Astrocyte (in vitro differentiated cells and primary cell): ENCODE measurements at regions not wholly inside any gene's neighbourhood (a gene's known extent, or its start where the extent isn't known, plus 50 kb on each side); places are given as distances from the start of the nearest gene placed in this dataset.
A peak's percentile ranks its signal among the peaks of the same experiment; 100 is the strongest.

Experiments
- DNase-seq: peaks from one replicate; pipeline ENCODE4 v3.0.0-alpha.2; 2010; ENCODE audit warnings: low read depth
- FAIRE-seq: peaks from 2 replicates; lab custom pipeline; 2011; peaks lifted over from hg19 to GRCh38; lab: Jason Lieb, UNC
- H2AFZ ChIP-seq: 2 replicates; pipeline ENCODE4 v1.6.0; 2012; ENCODE audit warnings: low read depth, low read length, inconsistent platforms
- H3K27ac ChIP-seq: 2 replicates; pipeline ENCODE4 v1.5.1; 2011; ENCODE audit warnings: low read depth, low read length, inconsistent platforms
- H3K27me3 ChIP-seq: 2 replicates; pipeline ENCODE4 v1.6.0; 2011; ENCODE audit warnings: low read length, inconsistent platforms; ENCODE audit not compliant: insufficient read depth
- H3K36me3 ChIP-seq: 2 replicates; pipeline ENCODE4 v1.5.1; 2011; ENCODE audit warnings: low read length, inconsistent platforms; ENCODE audit not compliant: insufficient read depth
- H3K4me1 ChIP-seq: 2 replicates; pipeline ENCODE4 v1.5.1; 2011; ENCODE audit warnings: low read length, inconsistent platforms; ENCODE audit not compliant: insufficient read depth
- H3K4me2 ChIP-seq: 2 replicates; pipeline ENCODE4 v1.6.0; 2012; ENCODE audit warnings: low read length, inconsistent platforms
- H3K4me3 ChIP-seq: 2 replicates; pipeline ENCODE4 v1.5.1; 2011; ENCODE audit warnings: low read depth, mild to moderate bottlenecking, low read length, inconsistent platforms; ENCODE audit not compliant: insufficient read depth
- H3K79me2 ChIP-seq: 2 replicates; pipeline ENCODE4 v1.6.0; 2012; ENCODE audit warnings: mild to moderate bottlenecking, low read length, inconsistent platforms; ENCODE audit not compliant: insufficient read depth
- H3K9ac ChIP-seq: 2 replicates; pipeline ENCODE4 v1.6.0; 2012; ENCODE audit warnings: mild to moderate bottlenecking, low read length, inconsistent platforms
- H3K9me3 ChIP-seq: 2 replicates; pipeline ENCODE4 v1.5.1; 2012; ENCODE audit warnings: low read depth, mild to moderate bottlenecking, low read length, inconsistent platforms; ENCODE audit not compliant: insufficient read depth
- H4K20me1 ChIP-seq: 2 replicates; pipeline ENCODE4 v1.6.0; 2012; ENCODE audit warnings: low read length, inconsistent platforms; ENCODE audit not compliant: insufficient read depth
- H3K27ac Mint-ChIP-seq: one replicate; pipeline ENCODE4 v1.8.0; 2021; ENCODE audit warnings: mild to moderate bottlenecking, mixed read lengths; ENCODE audit not compliant: unreplicated experiment
- H3K27me3 Mint-ChIP-seq: one replicate; pipeline ENCODE4 v1.8.0; 2021; ENCODE audit warnings: low read depth, mixed read lengths; ENCODE audit not compliant: unreplicated experiment
- H3K36me3 Mint-ChIP-seq: one replicate; pipeline ENCODE4 v1.8.0; 2021; ENCODE audit warnings: low read depth, mixed read lengths; ENCODE audit not compliant: unreplicated experiment
- H3K4me1 Mint-ChIP-seq: one replicate; pipeline ENCODE4 v1.8.0; 2021; ENCODE audit warnings: low read depth, mixed read lengths; ENCODE audit not compliant: unreplicated experiment
- H3K4me3 Mint-ChIP-seq: one replicate; pipeline ENCODE4 v1.8.0; 2021; ENCODE audit warnings: mild to moderate bottlenecking, moderate library complexity, mixed read lengths; ENCODE audit not compliant: unreplicated experiment
- H3K9me3 Mint-ChIP-seq: one replicate; pipeline ENCODE4 v1.8.0; 2021; ENCODE audit warnings: mild to moderate bottlenecking, mixed read lengths; ENCODE audit not compliant: unreplicated experiment
- EZH2 ChIP-seq: IDR thresholded peaks from 2 replicates; pipeline ENCODE4 v1.6.1; 2012; ENCODE audit warnings: mild to moderate bottlenecking, low read length, inconsistent platforms; ENCODE audit not compliant: insufficient read depth
- TF ChIP-seq, protein P1 (sequence below): IDR thresholded peaks from 2 replicates; pipeline ENCODE4 v1.5.1; 2011; ENCODE audit warnings: low read depth, mild to moderate bottlenecking, inconsistent platforms, low read length, moderate library complexity; ENCODE audit not compliant: insufficient read depth

DNA sequence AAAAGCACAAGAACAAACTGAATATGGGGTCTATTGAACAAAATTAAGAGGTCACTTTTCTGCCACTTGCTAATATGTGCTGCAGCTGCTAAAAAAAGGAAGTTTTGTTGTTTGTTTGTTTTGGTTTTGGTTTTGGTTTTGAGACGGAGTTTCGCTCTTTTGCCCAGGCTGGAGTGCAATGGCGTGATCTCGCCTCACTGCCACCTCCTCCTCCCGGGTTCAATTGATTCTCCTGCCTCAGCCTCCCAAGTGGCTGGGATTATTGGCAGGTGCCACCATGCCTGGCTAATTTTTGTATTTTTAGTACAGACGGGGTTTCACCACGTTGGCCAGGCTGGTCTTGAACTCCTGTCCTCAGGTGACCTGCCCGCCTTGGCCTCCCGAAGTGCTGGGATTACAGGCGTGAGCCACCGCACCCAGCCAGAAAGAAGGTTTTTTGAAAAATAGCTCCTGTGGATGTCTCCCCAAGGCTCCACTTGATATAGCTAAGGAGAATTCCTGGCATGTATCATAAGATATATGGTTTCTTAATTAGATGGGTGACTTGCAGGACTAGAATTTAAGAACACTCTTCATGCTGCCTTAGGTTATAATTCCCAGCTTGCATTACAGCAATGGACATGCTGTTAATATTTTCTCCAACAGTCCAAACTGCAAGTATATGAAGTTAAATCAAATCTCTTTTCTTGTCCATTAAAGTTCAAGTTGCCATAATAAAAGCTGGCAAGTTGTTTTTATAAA lies 237.6 kb upstream of the AMIGO2 start:
- Histone ChIP-seq H3K9me3 (no peaks in the 10 kb centered on the region), H3K79me2 (no peaks in the 10 kb centered on the region), H3K4me1 (no peaks in the 10 kb centered on the region), H3K9ac (no peak overlapping the region), H3K27ac (no peak overlapping the region), H3K4me2 (no peak overlapping the region), H3K36me3 (no peaks in the 10 kb centered on the region), H3K4me3 (no peak overlapping the region), H2AFZ (no peak overlapping the region), H4K20me1 (no peaks in the 10 kb centered on the region), H3K27me3 (no peaks in the 10 kb centered on the region)
- H3K27ac Mint-ChIP-seq, result no peak overlapping the region
- TF ChIP-seq, protein P1, sequence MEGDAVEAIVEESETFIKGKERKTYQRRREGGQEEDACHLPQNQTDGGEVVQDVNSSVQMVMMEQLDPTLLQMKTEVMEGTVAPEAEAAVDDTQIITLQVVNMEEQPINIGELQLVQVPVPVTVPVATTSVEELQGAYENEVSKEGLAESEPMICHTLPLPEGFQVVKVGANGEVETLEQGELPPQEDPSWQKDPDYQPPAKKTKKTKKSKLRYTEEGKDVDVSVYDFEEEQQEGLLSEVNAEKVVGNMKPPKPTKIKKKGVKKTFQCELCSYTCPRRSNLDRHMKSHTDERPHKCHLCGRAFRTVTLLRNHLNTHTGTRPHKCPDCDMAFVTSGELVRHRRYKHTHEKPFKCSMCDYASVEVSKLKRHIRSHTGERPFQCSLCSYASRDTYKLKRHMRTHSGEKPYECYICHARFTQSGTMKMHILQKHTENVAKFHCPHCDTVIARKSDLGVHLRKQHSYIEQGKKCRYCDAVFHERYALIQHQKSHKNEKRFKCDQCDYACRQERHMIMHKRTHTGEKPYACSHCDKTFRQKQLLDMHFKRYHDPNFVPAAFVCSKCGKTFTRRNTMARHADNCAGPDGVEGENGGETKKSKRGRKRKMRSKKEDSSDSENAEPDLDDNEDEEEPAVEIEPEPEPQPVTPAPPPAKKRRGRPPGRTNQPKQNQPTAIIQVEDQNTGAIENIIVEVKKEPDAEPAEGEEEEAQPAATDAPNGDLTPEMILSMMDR, result no peak
- TF ChIP-seq EZH2, result no peak
- FAIRE-seq, result no peak
- no peak overlapping the region for H3K4me3 Mint-ChIP-seq
- no peaks in the 10 kb centered on the region for H3K4me1 Mint-ChIP-seq
- no peaks in the 10 kb centered on the region for H3K9me3 Mint-ChIP-seq
- no peaks in the 10 kb centered on the region for H3K27me3 Mint-ChIP-seq
- DNase-seq, result peak; percentile 36
- no peaks in the 10 kb centered on the region for H3K36me3 Mint-ChIP-seq

DNA sequence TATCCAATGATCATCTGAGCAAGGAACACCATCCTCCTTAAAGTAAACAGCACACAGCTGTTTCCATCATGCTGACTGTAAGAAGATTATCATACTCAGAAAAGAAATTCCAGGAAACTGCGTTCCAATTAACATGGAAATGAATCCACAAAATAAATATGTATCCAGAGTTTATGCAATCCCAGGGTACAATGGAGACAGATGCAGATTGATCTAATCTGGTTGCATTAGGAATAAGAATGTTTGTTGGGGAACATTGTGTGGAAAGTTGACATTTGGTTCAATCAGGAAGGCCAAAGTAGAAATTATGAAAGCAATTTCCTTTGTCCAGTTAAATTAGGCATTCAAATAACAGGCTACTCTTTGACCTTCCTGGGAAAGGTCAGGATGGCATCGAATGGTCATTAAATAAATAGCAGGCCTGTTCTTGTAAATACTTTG lies 236.9 kb upstream of the AMIGO2 start:
- Histone ChIP-seq H3K27ac (no peak overlapping the region), H3K79me2 (no peaks in the 10 kb centered on the region), H3K9ac (no peak overlapping the region), H3K27me3 (no peaks in the 10 kb centered on the region), H3K4me1 (no peaks in the 10 kb centered on the region), H4K20me1 (no peaks in the 10 kb centered on the region), H2AFZ (no peak overlapping the region), H3K4me3 (no peak overlapping the region), H3K36me3 (no peaks in the 10 kb centered on the region), H3K4me2 (no peak overlapping the region), H3K9me3 (no peaks in the 10 kb centered on the region)
- no peak overlapping the region for H3K4me3 Mint-ChIP-seq
- DNase-seq, result no peak
- H3K9me3 Mint-ChIP-seq, result no peaks in the 10 kb centered on the region
- H3K27me3 Mint-ChIP-seq, result no peaks in the 10 kb centered on the region
- no peak overlapping the region for H3K27ac Mint-ChIP-seq
- TF ChIP-seq EZH2, result no peak
- TF ChIP-seq, protein P1, result no peak
- no peak for FAIRE-seq
- H3K4me1 Mint-ChIP-seq, result no peaks in the 10 kb centered on the region
- H3K36me3 Mint-ChIP-seq, result no peaks in the 10 kb centered on the region

DNA sequence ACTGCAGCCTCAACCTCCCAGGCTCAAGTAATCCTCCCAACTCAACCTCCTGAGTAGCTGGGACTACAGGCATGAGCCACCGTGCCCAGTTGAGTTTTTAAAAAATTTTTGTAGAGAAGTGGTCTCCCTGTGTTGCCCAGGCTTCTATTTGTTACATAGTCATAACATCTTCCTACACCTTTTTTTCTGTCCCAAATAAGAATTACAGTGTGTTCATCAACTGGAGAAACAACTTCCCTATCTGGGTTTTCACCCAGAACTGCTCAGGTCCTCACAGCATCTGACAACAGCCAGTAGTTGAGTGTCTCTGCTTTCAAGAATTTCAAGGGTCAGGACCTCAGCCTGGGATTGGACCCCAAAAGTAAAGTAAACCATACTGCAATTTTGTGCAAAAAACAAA lies 235.2 kb upstream of the AMIGO2 start:
- no peak overlapping the region for H3K27ac Mint-ChIP-seq
- FAIRE-seq (no peak), DNase-seq (no peak)
- no peaks in the 10 kb centered on the region for H3K36me3 ChIP-seq
- TF ChIP-seq, protein P1, result no peak
- TF ChIP-seq EZH2, result no peak
- H3K4me3 Mint-ChIP-seq, result no peak overlapping the region
- H3K9ac ChIP-seq, result no peak overlapping the region
- H3K4me2 ChIP-seq, result no peak overlapping the region
- H3K4me3 ChIP-seq, result no peak overlapping the region
- H3K9me3 Mint-ChIP-seq, result no peaks in the 10 kb centered on the region
- no peak overlapping the region for H3K27ac ChIP-seq
- H3K79me2 ChIP-seq, result no peaks in the 10 kb centered on the region
- no peaks in the 10 kb centered on the region for H3K4me1 ChIP-seq
- no peaks in the 10 kb centered on the region for H3K27me3 ChIP-seq
- no peaks in the 10 kb centered on the region for H3K9me3 ChIP-seq
- H3K4me1 Mint-ChIP-seq, result no peaks in the 10 kb centered on the region
- H4K20me1 ChIP-seq, result no peaks in the 10 kb centered on the region
- H2AFZ ChIP-seq, result no peak overlapping the region
- H3K27me3 Mint-ChIP-seq, result no peaks in the 10 kb centered on the region
- no peaks in the 10 kb centered on the region for H3K36me3 Mint-ChIP-seq
